NT2/D1 (cell line): ENCODE measurements at regions not wholly inside any gene's neighbourhood (a gene's known extent, or its start where the extent isn't known, plus 50 kb on each side); places are given as distances from the start of the nearest gene placed in this dataset.

Source experiments
- SUZ12 ChIP-seq: IDR thresholded peaks from 2 replicates; pipeline ENCODE4 v1.6.1; 2011; ENCODE audit not compliant: insufficient read length, insufficient read depth; ENCODE audit errors: extremely low read depth
- YY1 ChIP-seq: IDR thresholded peaks from 2 replicates; pipeline ENCODE4 v1.6.1; 2011; ENCODE audit not compliant: insufficient read length, insufficient read depth
- ZNF274 ChIP-seq: IDR thresholded peaks from 2 replicates; pipeline ENCODE4 v1.6.1; 2011; ENCODE audit warnings: mild to moderate bottlenecking, low read depth, low read length

DNA sequence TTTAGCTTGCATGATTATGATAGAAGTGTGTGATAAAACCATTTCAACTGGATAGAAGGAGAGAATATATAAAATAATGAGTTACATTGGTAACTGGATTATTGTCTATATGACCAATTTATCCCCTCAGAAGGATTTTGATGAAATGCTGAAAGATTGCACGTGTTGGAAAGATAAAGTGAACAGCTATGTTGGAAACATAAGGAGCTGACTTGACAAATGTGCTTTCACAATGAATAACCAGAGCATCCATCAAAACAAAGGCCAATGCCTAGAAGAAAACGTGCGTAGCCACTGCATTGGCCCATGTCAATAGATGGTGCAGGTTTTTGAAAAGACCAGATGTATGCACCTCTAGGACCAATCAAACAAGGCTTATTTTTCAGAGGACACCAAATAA lies 168.8 kb downstream of the TMEM200A start:
- TF ChIP-seq ZNF274 = no peak
- TF ChIP-seq SUZ12 = no peak
- TF ChIP-seq YY1 = no peak
